ENCODE measurements at regions not wholly inside any gene's neighbourhood (a gene's known extent, or its start where the extent isn't known, plus 50 kb on each side); places are given as distances from the start of the nearest gene placed in this dataset.
A peak's percentile ranks its signal among the peaks of the same experiment; 100 is the strongest.
"Not testable (repeated sequence)": the region's sequence is repeated elsewhere in the genome, so short reads cannot be mapped to it uniquely, and the experiment has no call there.

- H3K9me3 ChIP-seq, H3K4me3 ChIP-seq, H3K27me3 ChIP-seq, H3K36me3 ChIP-seq: not testable (repeated sequence)
- peak; percentile 16 for DNase-seq
Measured at GRCh38 chr9:129423755-129424154, 197.1 kb downstream of the C9orf50 start.

DNA sequence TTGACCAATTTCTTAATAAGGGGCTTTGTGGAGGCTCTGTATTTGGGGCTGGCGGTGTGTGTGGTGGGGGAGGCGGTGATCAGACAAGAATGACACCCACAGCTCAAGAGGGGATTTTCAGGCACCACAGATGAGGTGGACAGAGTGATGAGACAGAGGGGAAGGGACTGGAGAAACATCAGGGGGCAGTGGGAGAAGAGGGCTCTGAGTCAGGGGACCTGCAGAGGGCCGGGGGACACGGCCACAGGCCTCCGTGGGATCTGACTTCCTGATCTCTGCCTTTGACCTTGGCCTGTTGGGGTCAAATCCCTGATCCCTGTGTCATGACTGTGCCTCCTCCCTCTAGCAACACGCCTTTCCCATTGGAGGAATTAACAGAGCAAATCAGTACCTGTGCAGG is 197.7 kb downstream of the C9orf50 start:
- H3K27me3 ChIP-seq, result no peaks in the 10 kb centered on the region
- no peak for DNase-seq
- H3K4me3 ChIP-seq, result no peak overlapping the region
- H3K9me3 ChIP-seq, result no peaks in the 10 kb centered on the region
- no peaks in the 10 kb centered on the region for H3K36me3 ChIP-seq

- Histone ChIP-seq H3K27me3 (no peaks in the 10 kb centered on the region), H3K4me3 (no peak overlapping the region), H3K36me3 (no peaks in the 10 kb centered on the region), H3K9me3 (no peaks in the 10 kb centered on the region)
- DNase-seq, result no peak
Measured at GRCh38 chr9:129422843-129423192, 198.1 kb downstream of the C9orf50 start.

DNA sequence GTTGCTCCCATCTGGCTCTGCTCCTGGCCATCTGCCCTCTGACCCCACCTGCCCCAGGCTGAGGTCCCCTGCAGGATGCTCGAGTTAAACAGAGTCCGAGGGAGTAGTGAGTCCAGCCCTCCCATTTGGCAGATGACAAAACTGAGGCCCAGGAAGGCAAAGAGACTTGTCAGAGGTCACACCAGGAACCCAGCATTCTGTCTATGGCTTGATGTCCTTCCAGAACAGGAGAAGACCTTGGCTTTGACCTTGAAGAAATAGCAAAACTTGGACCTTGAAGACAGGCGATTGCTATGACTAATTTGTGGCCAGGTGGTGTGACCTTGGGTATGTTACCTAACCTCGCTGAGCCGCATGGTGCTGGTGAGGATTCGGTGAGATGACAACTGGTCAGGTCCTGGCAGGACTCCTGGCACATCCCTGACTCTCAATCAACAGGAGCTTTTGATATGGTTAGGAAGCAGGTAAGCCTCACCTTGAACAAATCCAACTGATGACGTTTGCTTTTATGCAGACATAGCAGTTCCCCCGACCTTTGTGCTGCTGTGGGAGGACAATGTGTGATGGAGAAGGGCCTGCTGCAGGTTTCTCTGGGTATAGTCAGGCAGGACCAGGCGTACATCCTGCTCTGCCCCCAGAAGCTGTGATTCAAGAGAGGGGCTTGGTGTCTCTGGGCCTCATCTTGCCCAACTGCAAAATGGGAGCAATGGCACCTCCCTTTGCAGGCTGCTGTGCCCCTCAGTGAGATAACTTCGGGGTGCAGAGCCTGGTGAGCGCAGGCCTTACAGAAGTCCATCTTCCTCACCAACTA is 198.7 kb downstream of the C9orf50 start:
- H3K9me3 ChIP-seq, result no peaks in the 10 kb centered on the region
- DNase-seq, result no peak
- H3K4me3 ChIP-seq, result no peak overlapping the region
- H3K36me3 ChIP-seq, result no peaks in the 10 kb centered on the region
- no peaks in the 10 kb centered on the region for H3K27me3 ChIP-seq

DNA sequence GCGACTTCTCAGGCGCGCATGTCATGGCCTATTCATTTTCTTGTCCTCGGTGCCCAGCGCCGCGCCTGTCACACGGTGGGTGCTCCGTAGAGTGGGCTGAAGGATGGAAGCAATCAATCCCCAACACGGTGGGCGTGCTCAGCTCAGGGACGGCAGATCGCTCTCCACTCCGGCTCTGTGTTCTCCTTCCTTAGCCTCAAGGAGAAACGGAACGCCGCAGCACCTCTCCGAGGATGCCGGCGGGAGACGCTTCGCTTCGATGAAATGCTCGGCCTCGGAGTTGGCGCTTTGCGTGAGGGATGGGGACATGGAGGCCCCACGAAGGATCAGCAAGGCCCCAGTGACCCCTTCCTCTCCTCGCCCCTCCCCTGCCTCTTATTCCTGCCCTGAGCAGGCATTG is 199.5 kb downstream of the C9orf50 start:
- H3K9me3 ChIP-seq, result no peaks in the 10 kb centered on the region
- H3K27me3 ChIP-seq, result no peaks in the 10 kb centered on the region
- H3K4me3 ChIP-seq, result no peak overlapping the region
- no peak for DNase-seq
- no peaks in the 10 kb centered on the region for H3K36me3 ChIP-seq

- H3K36me3 ChIP-seq, result no peaks in the 10 kb centered on the region
- no peak overlapping the region for H3K4me3 ChIP-seq
- DNase-seq, result no peak
- H3K27me3 ChIP-seq, result no peaks in the 10 kb centered on the region
- no peaks in the 10 kb centered on the region for H3K9me3 ChIP-seq
Measured at GRCh38 chr9:129420721-129421120, 200.2 kb downstream of the C9orf50 start.

DNA sequence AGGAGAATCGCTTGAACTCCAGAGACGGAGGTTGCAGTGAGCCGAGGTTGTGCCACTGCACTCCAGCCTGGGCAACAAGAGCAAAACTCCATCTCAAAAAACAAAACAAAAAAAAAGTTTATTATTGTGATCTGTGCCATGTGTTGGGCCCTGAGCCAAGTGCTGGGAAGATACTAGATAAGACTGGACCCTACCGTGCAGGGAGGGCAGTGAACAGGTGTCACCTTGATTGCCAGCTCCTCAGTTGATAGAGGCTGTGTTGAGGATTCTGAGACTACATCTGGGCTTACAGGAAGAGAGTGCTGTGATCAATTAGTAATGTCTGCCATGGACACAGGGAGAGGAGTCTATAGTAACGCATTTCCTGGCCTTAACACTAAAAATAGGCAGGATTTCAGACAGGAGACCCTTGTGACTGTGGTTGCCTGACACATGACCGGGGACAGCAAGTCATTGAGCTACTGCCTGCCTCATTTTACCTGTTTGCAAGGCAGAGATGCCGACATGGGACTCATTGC is 201.5 kb downstream of the C9orf50 start:
- no peak for DNase-seq
- Histone ChIP-seq H3K36me3 (no peaks in the 10 kb centered on the region), H3K9me3 (no peaks in the 10 kb centered on the region), H3K27me3 (no peaks in the 10 kb centered on the region), H3K4me3 (no peak overlapping the region)

- Histone ChIP-seq H3K27me3 (no peaks in the 10 kb centered on the region), H3K36me3 (no peaks in the 10 kb centered on the region), H3K9me3 (no peaks in the 10 kb centered on the region), H3K4me3 (no peak overlapping the region)
- no peak for DNase-seq
Measured at GRCh38 chr9:129418451-129418850, 202.4 kb downstream of the C9orf50 start.

- Histone ChIP-seq H3K9me3 (no peaks in the 10 kb centered on the region), H3K36me3 (no peaks in the 10 kb centered on the region), H3K27me3 (no peaks in the 10 kb centered on the region), H3K4me3 (no peak overlapping the region)
- DNase-seq, result no peak
Measured at GRCh38 chr9:129416821-129417539, 203.9 kb downstream of the C9orf50 start.

DNA sequence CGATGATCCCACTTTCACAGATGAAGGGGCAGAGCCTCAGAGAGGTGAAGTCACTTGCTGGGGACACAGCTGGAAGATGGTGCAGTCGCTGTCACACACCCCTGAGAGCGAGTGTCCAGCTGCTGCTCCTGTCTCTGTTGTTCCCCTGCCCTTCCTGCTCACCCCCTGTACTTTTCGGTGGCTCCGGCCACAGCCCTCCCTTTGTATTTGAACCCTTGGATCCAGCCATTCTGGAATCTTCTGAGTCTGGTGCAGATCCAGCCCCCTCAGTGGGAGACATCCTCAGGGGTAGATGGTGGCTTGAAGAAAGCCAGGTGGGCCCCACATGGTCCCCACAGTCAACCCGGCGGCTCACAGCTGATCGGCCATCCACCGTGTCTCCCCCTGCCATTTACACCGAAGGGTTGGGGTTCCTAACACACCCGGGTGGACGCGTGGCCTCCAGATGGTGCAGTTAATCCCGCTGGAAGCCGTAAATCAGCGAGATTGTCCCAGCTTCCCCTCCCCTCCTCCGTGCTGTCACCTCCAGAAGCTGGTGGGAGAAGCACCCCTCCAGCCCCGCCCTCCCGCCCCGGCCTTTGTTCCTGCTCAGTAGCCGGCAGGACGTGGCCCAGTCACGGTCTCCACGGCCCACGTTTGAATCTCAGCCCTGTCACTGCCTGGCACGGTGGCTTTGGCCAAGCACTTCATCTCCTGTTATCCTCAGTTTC is 204.8 kb downstream of the C9orf50 start:
- no peaks in the 10 kb centered on the region for H3K9me3 ChIP-seq
- DNase-seq, result no peak

GRCh38 chr9:129414993-129415941 is 205.6 kb downstream of the C9orf50 start:
- Histone ChIP-seq H3K4me3 (no peak overlapping the region), H3K27me3 (no peaks in the 10 kb centered on the region), H3K9me3 (no peaks in the 10 kb centered on the region), H3K36me3 (no peaks in the 10 kb centered on the region)
- no peak for DNase-seq

More for the DNA sequence above, 204.8 kb downstream of the C9orf50 start:
- no peaks in the 10 kb centered on the region for H3K36me3 ChIP-seq
- H3K27me3 ChIP-seq, result no peaks in the 10 kb centered on the region
- no peak overlapping the region for H3K4me3 ChIP-seq

DNA sequence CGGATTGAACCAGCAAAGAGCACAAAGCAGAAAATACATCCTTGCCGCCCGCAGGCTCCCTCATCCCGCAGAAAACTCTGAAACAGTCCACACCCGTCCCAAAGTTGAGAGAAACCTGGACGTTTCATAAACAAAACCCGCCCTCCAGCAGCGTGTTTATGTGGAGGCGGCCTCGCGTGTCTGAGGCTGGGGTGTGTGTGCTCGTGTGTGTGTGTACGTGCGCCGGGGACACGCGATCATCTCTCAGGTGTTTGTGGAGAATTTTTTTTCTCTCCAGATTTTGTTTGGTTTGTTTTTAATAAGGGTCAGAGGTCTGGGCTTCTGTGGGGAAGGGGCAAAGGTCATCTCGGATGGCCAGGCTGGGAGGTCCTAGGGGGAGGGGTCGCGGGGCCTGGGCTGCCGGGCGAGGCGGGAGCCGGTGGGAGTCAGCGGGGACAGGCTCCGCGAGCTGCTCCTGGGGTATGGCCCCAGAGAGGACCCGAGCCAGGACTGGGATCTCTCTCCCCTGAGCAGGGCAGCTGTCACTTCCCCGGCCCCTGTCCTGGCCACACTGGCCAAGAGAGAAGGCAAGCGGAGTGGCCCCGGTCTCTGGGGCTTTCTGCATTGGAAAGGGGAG is 206.4 kb downstream of the C9orf50 start:
- peak; percentile 31 for DNase-seq
- no peaks in the 10 kb centered on the region for H3K9me3 ChIP-seq
- no peaks in the 10 kb centered on the region for H3K27me3 ChIP-seq
- no peaks in the 10 kb centered on the region for H3K36me3 ChIP-seq
- H3K4me3 ChIP-seq, result peak overlapping the region; percentile 64

- peak overlapping the region; percentile 64 for H3K4me3 ChIP-seq
- no peaks in the 10 kb centered on the region for H3K9me3 ChIP-seq
- H3K27me3 ChIP-seq, result no peaks in the 10 kb centered on the region
- peak; percentile 98 for DNase-seq
- no peaks in the 10 kb centered on the region for H3K36me3 ChIP-seq
Measured at GRCh38 chr9:129413537-129414376, 207.1 kb downstream of the C9orf50 start.

GRCh38 chr9:129412814-129413536 is 207.9 kb downstream of the C9orf50 start:
- Histone ChIP-seq H3K9me3 (no peaks in the 10 kb centered on the region), H3K4me3 (peak overlapping the region; percentile 64), H3K36me3 (no peaks in the 10 kb centered on the region), H3K27me3 (no peaks in the 10 kb centered on the region)
- peak; percentile 49 for DNase-seq
